ENCODE measurements at regions not wholly inside any gene's neighbourhood (a gene's known extent, or its start where the extent isn't known, plus 50 kb on each side); places are given as distances from the start of the nearest gene placed in this dataset.
"Not testable (repeated sequence)": the region's sequence is repeated elsewhere in the genome, so short reads cannot be mapped to it uniquely, and the experiment has no call there.

DNA sequence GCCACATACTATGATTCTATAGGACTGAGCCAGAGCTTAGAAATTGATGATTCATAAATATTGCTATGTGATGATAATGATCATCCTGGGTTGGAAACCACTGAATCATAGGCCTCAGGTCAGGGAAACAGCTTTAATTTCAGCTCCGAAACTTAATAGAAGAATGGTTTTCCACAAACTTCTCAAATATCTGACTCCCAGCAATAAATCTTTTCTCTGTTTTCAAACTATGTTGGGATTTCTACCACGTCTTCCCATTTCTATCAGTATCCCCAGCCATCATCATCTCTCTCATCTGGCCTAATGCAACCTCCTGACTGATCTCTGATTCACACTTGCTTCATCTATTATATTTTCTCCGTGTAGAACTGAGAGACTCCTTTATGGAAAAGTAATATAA lies 521.8 kb upstream of the AGA start:
- in situ Hi-C loops (cut with HindIII; ENCODE audit: low pct_ligation_motif_present, low pct_unique_long_range_greater_than_20kb, low sequenced_read_pairs): no loop called here
- DNase-seq: peak; percentile 1

DNA sequence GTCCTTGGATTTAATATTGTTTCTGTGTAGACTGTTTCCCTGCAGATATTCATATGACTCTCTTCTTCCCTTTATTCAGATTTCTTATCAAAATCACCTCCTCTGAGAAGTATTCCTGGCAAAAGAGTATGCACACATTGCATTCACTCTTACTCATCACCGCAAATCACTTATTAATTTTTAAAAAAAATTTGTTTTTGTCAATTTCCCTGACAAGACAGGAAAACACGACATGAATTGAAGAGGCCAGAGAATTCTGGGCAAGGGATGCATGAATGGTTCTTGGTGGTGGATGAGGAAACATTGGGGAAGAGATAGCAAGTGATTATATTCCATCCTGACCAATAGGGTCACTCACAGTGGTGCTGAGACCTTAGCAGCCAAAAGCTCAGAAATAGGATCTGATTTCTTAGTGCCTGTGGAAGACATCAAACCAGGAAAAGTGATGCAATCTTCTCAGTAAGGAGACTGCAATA lies 522.5 kb upstream of the AGA start:
- in situ Hi-C loops (cut with HindIII; ENCODE audit: low pct_ligation_motif_present, low pct_unique_long_range_greater_than_20kb, low sequenced_read_pairs): no loop called here
- DNase-seq: peak; percentile 37

DNA sequence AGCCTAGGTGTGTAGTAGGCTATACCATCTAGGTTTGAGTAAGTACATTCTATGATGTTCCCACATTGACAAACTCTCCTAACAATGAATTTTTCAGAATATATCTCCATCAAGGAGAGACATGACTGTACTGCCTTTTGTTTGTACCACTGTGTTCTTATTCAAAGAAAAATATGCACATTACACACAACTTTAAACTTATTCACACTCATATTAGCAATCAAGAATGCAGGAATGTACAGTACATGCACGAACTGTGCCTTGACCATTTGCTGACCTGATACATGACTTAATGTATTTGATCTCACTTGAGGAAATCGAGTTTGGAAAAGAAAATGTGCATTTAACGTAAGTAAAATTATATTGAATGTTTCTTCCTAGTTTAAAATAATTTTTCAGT lies 525.1 kb upstream of the AGA start:
- no peak for DNase-seq
- in situ Hi-C loops (cut with HindIII; ENCODE audit: low pct_ligation_motif_present, low pct_unique_long_range_greater_than_20kb, low sequenced_read_pairs): no loop called here

- DNase-seq: no peak
- in situ Hi-C loops (cut with HindIII; ENCODE audit: low pct_ligation_motif_present, low pct_unique_long_range_greater_than_20kb, low sequenced_read_pairs): no loop called here
These were observed 526.7 kb upstream of the AGA start for GRCh38 chr4:177968817-177969442.

GRCh38 chr4:177974461-177974860 lies 532.2 kb upstream of the AGA start:
- DNase-seq: peak; percentile 4
- in situ Hi-C loops (cut with HindIII; ENCODE audit: low pct_ligation_motif_present, low pct_unique_long_range_greater_than_20kb, low sequenced_read_pairs): no loop called here

GRCh38 chr4:177975315-177975987 lies 533.2 kb upstream of the AGA start:
- in situ Hi-C loops (cut with HindIII; ENCODE audit: low pct_ligation_motif_present, low pct_unique_long_range_greater_than_20kb, low sequenced_read_pairs): no loop called here
- no peak for DNase-seq

DNA sequence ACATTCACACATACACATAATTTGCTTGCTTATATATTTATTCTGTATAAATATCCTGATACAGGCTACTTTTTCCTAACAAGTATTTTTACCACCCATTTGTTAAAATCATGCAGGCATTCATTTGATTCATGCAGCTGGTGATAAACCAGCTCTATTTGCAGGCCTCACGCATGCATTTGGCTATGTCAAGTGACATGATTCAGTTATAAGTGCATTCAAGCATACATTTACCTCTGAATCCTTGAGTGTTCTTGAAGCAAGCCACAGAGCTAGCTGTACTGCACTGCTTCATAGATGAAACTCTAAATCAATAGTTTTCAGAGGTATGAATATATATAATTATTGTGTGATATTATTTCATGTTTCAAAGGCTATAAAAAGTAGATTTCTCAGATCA lies 544.0 kb upstream of the AGA start:
- no peak for DNase-seq
- in situ Hi-C loops (cut with HindIII; ENCODE audit: low pct_ligation_motif_present, low pct_unique_long_range_greater_than_20kb, low sequenced_read_pairs): no loop called here

GRCh38 chr4:177987896-177988295 lies 545.7 kb upstream of the AGA start:
- DNase-seq: no peak
- in situ Hi-C loops (cut with HindIII; ENCODE audit: low pct_ligation_motif_present, low pct_unique_long_range_greater_than_20kb, low sequenced_read_pairs): no loop called here

DNA sequence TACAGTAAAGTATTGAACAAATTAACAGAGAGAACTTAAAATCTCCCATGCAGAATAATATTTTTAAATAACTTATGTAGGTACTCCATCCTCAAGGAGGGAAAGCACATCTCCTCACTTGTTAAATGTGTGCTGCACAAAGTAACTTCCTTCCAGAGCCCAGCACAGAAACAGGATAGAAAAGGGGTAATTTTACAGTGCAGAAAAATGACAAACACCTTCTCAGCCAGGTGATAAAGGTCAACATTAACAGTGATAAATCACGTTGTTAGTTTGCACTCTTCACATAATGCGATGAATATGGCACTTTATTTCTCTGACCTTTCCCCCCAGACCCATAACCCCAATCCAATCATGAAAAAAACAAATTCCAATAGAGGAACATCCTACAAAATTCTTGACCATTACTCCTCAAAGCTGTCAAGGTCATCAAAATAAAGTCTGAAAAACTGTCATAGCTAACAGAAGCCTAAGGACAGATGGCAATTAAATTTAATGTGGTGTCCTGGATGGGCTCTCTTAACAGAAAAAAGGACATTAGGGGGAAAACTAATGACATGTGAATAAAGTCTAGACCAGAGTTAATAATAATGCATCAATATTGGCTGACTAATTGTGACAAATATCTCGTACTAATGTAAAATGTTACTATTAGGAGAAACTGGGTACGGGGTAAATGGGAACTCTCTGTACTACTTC lies 547.4 kb upstream of the AGA start:
- DNase-seq: no peak
- in situ Hi-C loops (cut with HindIII; ENCODE audit: low pct_ligation_motif_present, low pct_unique_long_range_greater_than_20kb, low sequenced_read_pairs): no loop called here

DNA sequence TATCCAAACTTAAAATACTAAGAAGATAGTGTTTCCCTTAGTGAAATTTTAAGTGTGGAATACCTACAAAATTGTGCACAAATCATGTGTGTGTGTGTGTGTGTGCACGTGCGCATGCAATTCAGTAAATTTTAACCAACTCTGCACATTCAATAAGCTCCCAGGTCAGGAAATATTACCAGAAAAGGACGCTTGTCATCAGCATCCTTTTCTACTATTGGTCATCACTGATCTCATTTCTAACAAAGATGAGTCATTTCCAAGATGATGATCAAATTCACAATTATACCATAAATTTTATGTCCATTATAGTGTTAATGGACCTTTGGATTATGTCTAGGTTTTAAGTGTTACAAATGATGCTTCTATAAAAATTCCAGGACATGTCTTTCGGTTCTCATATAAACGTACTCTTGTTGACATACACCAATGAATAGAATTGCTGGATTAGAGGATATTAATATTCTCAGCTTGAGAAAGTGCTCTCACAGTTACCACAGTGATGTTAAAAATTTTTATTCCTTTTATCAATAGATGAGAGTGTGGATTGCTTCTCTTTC lies 560.9 kb upstream of the AGA start:
- in situ Hi-C loops (cut with HindIII; ENCODE audit: low pct_ligation_motif_present, low pct_unique_long_range_greater_than_20kb, low sequenced_read_pairs): no loop called here
- DNase-seq: no peak

- in situ Hi-C loops (cut with HindIII; ENCODE audit: low pct_ligation_motif_present, low pct_unique_long_range_greater_than_20kb, low sequenced_read_pairs): no loop called here
- no peak for DNase-seq
These were observed 568.4 kb upstream of the AGA start for GRCh38 chr4:178010596-178010995.

DNA sequence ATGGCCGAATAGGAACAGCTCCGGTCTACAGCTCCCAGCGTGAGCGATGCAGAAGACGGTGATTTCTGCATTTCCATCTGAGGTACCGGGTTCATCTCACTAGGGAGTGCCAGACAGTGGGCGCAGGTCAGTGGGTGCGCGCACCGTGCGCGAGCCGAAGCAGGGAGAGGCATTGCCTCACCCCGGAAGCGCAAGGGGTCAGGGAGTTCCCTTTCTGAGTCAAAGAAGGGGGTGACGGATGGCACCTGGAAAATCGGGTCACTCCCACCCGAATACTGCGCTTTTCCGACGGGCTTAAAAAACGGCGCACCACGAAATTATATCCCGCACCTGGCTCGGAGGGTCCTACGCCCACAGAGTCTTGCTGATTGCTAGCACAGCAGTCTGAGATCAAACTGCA lies 572.8 kb upstream of the AGA start:
- DNase-seq; in situ Hi-C loops (cut with HindIII; ENCODE audit: low pct_ligation_motif_present, low pct_unique_long_range_greater_than_20kb, low sequenced_read_pairs): not testable (repeated sequence)

- in situ Hi-C loops (cut with HindIII; ENCODE audit: low pct_ligation_motif_present, low pct_unique_long_range_greater_than_20kb, low sequenced_read_pairs): no loop called here
- no peak for DNase-seq
These were observed 584.8 kb upstream of the AGA start for GRCh38 chr4:178026999-178027398.

GRCh38 chr4:178027796-178028195 lies 585.6 kb upstream of the AGA start:
- in situ Hi-C loops (cut with HindIII; ENCODE audit: low pct_ligation_motif_present, low pct_unique_long_range_greater_than_20kb, low sequenced_read_pairs): no loop called here
- DNase-seq: no peak

DNA sequence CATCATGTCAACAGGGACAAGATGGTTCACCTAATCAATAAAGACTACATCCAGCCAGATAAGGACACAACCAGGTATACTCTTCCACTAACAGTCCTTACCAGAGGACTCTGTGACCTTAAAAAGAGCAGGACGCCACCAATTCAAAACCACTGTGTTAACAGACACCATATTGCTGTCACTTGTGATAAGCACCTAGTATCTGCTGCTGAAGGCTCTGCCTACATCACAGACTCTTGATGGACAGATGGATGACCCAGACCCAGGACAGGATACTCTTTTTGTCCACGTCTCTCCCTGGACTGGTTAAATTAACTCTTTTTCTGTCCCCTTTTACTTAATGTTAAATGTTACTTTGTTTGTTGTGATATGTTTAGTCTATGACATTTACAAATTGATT lies 586.2 kb upstream of the AGA start:
- in situ Hi-C loops (cut with HindIII; ENCODE audit: low pct_ligation_motif_present, low pct_unique_long_range_greater_than_20kb, low sequenced_read_pairs): no loop called here
- DNase-seq: no peak

DNA sequence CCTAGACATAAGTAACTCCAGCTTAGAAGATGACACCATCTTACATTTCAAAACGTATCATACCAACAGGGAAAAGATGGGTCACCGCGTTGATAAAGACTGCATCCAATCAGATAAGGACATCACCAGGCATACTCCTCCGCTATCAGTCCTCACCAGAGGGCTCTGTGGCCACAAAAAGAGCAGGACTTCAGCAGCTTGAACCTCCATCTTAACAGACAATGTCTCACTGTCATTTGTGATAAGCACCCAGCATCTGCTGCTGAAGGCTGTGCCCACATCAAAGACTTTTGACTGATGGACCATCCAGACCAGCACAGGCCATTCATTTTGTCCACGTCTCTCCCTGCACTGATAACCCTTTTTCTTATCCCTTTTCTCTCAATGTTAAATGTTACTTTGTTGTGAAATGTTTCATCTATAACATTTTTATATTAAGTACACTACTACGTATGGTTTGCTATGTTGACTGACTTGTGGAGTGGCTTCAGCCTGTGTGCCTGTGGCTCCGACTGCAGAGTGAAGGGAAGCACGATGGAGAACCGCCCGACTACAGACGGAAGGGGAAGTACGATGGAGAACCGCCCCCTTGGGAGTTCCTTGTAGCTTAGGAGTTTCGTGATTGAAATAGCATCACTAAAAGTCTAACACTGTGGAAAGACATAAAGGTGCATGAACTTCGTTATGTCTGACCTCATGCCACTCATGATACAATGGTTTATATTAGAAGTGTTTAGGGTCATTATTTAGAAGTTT lies 595.4 kb upstream of the AGA start:
- DNase-seq: no peak
- in situ Hi-C loops (cut with HindIII; ENCODE audit: low pct_ligation_motif_present, low pct_unique_long_range_greater_than_20kb, low sequenced_read_pairs): no loop called here

DNA sequence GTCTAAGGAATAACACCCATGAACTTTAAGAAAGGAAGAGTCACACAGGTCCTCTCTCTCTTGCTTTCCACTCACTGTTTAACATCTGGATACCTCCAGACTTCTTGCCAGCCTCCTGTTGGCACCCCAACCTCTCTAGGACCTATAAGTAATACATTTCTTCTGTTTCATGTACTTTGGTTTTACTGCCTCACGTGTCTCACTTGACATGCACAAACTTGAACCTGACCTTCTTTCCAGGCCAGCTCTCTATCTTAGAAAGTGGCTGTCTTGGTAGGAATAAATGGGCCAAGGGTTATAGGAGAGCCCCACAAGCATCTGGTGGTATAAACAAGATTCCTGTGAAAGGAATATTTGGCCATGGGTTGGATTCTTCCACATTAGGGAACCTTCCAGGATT lies 614.8 kb upstream of the AGA start:
- in situ Hi-C loops (cut with HindIII; ENCODE audit: low pct_ligation_motif_present, low pct_unique_long_range_greater_than_20kb, low sequenced_read_pairs): no loop called here

GRCh38 chr4:178063568-178063967 lies 621.3 kb upstream of the AGA start:
- in situ Hi-C loops (cut with HindIII; ENCODE audit: low pct_ligation_motif_present, low pct_unique_long_range_greater_than_20kb, low sequenced_read_pairs): no loop called here
- no peak for DNase-seq

More for the DNA sequence above, 614.8 kb upstream of the AGA start:
- DNase-seq: no peak
